Left kidney (tissue), 1 donor: ENCODE measurements at regions not wholly inside any gene's neighbourhood (a gene's known extent, or its start where the extent isn't known, plus 50 kb on each side); places are given as distances from the start of the nearest gene placed in this dataset.
A peak's percentile ranks its signal among the peaks of the same experiment; 100 is the strongest.

Source experiments
- DNase-seq: peaks from one replicate; pipeline ENCODE4 v3.0.0-alpha.2; 2013

DNA sequence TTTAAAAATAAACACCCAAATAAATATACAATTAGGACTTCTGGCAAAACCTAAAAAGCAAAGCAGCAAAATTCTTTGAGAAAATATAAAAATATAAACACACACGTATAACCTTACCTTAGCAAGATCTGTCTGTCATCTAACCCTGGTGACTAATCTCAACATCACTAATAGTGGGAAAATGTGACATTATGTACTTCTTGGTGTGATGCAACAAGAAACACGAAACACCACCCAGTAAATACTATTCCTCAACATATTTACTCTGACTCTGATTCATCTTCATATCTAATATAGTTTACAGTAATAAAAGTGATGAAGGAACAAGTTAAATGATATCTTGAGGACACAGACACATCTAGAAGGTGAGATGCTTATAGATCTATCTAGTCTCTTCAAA lies 332.6 kb upstream of the MANEA start:
- DNase-seq, result no peak

DNA sequence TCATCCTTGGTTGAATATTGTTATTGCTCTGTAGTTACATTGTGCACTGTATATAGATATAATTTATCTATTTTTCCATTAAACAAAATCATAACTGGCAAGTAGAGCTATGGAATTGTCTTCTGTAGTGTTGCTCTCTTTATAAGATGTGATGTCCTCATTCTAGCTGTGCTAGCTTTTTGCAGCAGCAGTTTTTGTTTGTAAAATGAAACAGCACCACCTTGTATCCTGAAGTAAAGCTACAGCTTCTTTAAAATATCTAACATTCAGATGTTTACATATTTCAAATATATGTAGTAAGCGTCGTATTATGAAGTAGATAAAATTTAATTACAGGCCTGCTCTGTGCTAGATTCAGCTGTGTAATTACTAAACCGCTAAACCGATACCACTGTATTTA lies 328.8 kb upstream of the MANEA start:
- DNase-seq, result no peak

- no peak for DNase-seq
These were observed 328.2 kb upstream of the MANEA start for GRCh38 chr6:95249175-95249574.

DNA sequence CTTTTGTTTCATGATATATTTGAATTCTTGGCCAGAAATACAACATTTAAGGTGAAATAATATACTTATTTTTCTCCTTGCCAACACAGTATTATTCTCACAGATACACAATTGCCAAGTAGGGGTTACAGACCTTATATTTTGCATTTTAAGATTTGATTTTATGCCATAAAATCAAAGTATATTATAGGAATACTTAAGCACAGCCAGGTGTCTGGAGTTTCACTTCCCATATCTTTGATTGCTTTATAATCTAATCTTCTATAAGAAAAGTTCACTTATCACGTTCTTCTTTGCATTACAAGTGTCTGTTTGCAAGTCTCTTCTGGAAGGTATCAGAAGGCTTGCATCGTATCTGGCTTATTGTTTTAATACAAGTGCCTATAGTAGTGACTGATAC lies 327.7 kb upstream of the MANEA start:
- DNase-seq, result no peak

- no peak for DNase-seq
These were observed 313.5 kb upstream of the MANEA start for GRCh38 chr6:95263840-95264239.

DNA sequence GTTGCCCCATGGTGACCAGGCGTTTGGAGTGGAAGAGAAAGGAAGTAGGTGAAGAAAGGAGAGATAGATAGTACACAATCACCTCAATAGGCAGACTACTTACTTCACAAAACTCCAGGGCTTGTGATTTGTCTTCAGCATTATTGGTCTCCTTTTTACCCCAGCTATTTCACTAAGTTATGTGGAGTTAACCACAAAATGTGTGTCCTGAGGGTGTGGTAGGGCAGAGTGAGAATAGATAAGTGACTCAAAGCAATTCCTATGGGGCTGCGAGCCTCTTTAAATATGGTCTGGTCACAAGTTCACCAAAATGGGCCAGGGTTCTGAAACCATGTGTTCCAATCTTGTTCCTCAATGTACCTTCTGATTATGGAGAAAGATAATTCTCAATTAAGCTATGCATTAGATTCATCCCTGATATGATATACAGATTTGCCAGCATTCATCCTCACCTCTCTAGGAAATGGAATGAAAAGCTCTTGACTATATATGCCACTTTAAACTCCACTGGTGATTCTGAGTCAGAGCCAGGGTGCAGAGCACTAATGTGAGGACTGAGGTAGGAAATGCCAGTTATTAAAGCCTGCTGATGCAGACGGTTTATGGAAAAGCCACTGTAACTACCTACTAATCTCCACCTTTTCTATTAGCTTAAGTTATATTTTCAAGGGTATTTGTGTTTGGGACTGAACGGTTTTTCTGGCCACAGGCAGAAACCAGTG lies 310.6 kb upstream of the MANEA start:
- no peak for DNase-seq

DNA sequence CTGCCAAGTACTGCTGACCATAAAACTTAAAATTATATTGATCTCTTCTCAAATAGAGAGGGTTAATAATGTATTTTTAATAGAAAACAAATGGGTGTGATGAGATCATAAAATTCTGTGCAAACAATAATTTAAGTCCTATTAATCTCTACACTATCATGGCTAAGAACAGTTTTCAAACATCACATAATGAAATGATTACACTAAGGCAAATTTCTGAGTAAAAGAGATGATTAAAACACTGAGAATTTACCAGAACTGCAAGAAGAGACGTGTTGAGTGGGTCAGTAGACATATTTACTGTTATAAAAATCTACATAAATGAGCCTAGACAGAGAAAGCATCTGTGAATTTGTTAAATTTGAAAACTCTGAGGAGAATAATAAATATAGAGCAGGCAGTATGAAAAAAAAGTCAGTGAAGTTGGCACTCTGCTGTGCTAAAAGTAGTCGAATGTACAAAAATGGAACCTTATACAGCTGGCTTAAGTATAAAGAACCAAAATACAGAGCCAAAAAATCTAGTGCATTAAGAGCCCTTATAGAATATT lies 302.6 kb upstream of the MANEA start:
- DNase-seq, result no peak

DNA sequence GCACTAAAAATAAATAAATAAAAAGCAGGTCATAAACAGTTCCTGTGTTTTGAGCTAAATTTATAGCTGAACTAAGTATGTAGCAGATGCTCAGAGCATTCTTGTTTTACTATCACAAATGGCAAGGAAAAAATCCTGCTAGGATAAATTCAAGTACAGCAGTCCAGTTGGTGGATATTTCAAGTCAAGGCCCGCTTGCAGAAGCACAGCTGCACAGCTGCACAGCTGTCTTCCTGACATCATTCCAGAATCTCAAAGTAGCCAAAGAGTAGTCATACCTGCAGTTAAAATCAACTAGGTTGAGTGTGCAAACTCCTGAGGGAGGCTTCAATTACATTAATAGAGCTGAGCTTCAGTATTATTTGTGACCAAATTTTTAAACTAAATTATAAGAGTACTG lies 297.7 kb upstream of the MANEA start:
- DNase-seq, result no peak

- DNase-seq, result peak; percentile 26
These were observed 296.6 kb upstream of the MANEA start for GRCh38 chr6:95280686-95281273.

DNA sequence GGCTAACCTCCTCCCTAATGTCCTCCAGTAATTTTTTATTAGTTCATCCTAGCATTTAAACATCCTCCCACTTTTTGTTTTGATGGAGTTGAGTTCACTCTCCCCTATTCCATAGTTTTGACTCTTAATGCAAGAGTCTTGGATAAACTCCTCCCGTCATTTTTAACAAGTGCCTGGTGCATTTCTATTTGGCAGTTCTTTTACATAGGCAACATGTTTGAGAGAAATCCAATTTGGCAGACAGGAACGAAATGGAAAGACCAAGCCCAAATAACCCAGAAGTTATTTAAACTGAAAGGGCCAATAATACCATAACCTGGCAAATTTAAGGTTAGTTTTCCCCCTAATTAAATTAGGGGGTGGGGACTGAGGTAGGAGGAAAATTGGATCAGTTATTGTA lies 291.5 kb upstream of the MANEA start:
- DNase-seq, result no peak

GRCh38 chr6:95286874-95287273 lies 290.5 kb upstream of the MANEA start:
- DNase-seq, result no peak

GRCh38 chr6:95288251-95288650 lies 289.1 kb upstream of the MANEA start:
- no peak for DNase-seq

- no peak for DNase-seq
These were observed 285.3 kb upstream of the MANEA start for GRCh38 chr6:95292011-95292410.

DNA sequence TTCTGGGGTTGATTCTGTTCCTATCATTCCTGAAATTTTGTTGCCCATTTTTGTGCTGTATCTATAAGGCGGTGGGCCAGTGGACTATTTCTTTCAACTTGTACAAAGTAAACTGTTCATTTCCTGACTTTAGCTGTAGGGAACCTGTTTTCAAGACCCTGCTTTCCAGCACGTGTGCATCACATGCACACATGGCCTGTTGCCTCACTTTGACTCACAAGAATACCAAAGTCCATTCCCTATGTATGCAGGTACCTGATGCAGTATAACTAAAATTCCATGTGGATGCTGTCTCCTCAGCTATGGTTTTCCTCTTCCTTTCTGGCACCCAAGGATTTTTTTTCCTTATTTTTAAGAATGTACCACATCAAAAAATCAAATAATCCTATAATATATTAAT lies 284.1 kb upstream of the MANEA start:
- DNase-seq, result no peak

GRCh38 chr6:95294043-95294442 lies 283.3 kb upstream of the MANEA start:
- DNase-seq, result no peak

DNA sequence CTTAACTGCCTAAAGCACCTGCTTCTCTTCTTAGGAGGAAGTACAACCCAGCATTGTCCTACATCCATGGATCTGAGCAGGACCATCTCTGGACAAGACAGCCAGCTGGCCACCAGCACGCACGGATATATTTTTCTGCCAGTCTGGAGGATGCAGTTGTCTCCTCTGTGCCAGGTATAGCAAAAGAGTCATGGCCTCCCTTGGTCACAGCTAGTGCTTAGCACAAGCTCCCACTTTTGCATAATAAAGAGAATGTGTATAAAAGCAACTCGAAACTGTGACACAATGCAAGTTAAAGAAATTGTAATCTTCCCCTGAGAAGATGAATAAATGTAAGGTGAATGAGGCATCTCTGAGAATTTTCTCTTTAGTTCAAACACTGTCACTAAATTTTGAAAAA lies 267.8 kb upstream of the MANEA start:
- no peak for DNase-seq

GRCh38 chr6:95318137-95318536 lies 259.2 kb upstream of the MANEA start:
- DNase-seq, result no peak

- DNase-seq, result no peak
These were observed 256.2 kb upstream of the MANEA start for GRCh38 chr6:95321126-95321525.

- no peak for DNase-seq
These were observed 251.4 kb upstream of the MANEA start for GRCh38 chr6:95325916-95326315.

DNA sequence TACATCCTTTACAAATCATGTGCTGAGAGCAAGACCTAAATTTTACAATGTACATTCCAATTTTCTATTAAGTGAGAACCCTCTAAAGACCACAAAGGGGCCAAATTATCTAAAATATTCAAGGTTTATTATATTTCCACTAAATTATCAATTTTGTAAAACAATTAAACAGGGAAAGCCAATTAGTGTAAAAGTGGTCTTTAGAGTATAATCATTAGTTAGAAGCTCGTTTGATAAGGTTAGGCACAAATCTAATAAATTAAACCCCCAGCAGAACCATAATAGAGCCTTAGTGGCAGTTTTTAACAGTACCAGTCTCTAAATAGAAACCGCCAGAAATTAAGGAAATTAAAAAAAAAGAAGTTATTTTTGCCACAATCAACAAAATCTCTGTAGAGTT lies 249.1 kb upstream of the MANEA start:
- no peak for DNase-seq

DNA sequence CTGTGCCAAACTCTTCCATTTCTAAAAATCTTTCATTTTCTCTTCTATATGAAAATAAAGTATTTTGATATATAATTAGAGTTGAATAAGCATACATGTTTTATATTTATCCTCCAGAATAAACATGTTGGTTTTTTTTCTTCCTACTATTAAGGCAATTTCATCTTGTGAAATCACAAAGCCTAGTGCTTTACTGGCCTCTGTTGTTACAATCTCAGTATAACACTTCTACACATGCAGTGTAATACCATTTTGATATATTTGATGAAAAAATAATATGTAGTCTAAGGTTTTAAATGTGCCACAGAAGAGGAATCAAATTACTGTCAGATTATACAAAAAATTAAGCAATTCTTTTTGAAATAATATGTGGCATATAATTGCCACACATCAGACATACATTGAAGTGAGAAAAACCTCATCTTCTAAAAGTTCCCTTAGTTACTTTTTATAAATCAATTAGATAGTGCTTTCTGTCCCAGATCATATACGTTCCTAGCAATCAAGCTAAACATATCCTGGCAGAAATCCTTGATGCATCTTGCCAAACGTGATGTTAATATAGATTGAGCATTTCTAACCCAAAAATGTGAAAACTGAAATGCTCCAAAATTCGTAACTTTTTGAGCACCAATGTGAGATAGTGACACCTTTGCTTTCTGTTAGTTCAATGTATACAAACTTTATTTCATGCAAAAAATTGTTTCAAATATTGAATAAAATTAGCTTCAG lies 225.1 kb upstream of the MANEA start:
- DNase-seq, result no peak

- no peak for DNase-seq
These were observed 222.8 kb upstream of the MANEA start for GRCh38 chr6:95354551-95354950.

DNA sequence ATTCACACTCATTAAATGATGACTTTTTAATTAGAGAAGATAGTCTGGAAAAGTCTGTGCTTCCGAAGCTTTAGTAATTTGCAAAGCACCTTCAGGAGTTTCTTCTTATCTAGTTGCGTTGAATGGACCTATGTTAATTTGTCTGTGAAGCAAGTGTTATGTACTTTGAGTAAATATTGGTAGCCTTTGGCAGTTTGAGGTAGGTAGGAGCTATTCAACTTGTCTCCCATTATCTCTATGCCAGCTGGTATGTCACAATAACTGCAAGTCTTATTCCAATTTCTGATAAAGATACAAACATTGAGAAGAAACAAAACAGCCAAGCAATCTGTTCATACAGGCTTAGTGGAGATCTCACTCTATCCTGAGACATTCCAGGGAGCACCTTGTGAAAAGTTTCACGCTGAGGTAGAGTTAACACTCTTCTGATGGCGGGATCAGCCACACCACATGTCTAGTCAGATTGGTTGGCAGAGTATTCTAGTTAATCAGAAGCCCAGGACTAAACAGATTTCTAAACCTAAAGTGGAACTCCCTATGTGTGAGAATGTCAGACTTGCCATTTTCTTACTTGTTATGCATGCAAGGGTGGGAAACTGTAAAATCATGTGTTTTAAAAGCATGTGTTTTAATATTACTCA lies 219.8 kb upstream of the MANEA start:
- DNase-seq, result no peak
